Uterus (tissue), 3 donors: ENCODE measurements at regions not wholly inside any gene's neighbourhood (a gene's known extent, or its start where the extent isn't known, plus 50 kb on each side); places are given as distances from the start of the nearest gene placed in this dataset.

Source experiments
- DNase-seq, 2 donors: peaks; one replicate each; pipeline ENCODE4 v3.0.0-alpha.2; 2019 to 2020
- H3K27ac ChIP-seq, 2 donors: fragments of 200-600 bp; sonication (generic); 1 replicate in 1 of 2; 2 replicates in 1 of 2; pipeline ENCODE4 v1.5.1; 2016 to 2018
- H3K27me3 ChIP-seq, 2 donors: fragments of 200-600 bp; sonication (generic); one replicate each; pipeline ENCODE4 v1.5.1; 2018 to 2019; ENCODE audit warnings: control low read depth in 1 of 2
- H3K36me3 ChIP-seq, 2 donors: fragments of 200-600 bp; sonication (generic); one replicate each; pipeline ENCODE4 v1.5.1; 2019; ENCODE audit warnings: control low read depth in 1 of 2
- H3K4me1 ChIP-seq, 2 donors: fragments of 200-600 bp; sonication (generic); one replicate each; pipeline ENCODE4 v1.5.1; 2018 to 2019; ENCODE audit warnings: control low read depth in 1 of 2
- H3K4me3 ChIP-seq, 2 donors: fragments of 200-600 bp; sonication (generic); 1 replicate in 1 of 2; 2 replicates in 1 of 2; pipeline ENCODE4 v1.5.1; 2018 to 2019; ENCODE audit warnings: mild to moderate bottlenecking in 1 of 2
- H3K9me3 ChIP-seq, 2 donors: fragments of 200-600 bp; sonication (generic); one replicate each; pipeline ENCODE4 v1.5.1; 2019; ENCODE audit warnings: control low read depth in 1 of 2
- CTCF ChIP-seq, 4 experiments: fragments of 200-600 bp in 2 of 4; fragments of 450-650 bp in 2 of 4; sonication (generic) in 2 of 4; IDR thresholded peaks; one replicate each; pipeline ENCODE4 v1.5.1; 2016 to 2019; ENCODE audit warnings: antibody characterized with exemption in 4 of 4, mild to moderate bottlenecking in 2 of 4, moderate library complexity in 1 of 4
- POLR2A ChIP-seq, 2 donors: fragments of 450-650 bp; IDR thresholded peaks; one replicate each; pipeline ENCODE4 v1.6.1; 2016; ENCODE audit warnings: antibody characterized with exemption in 2 of 2, mild to moderate bottlenecking in 1 of 2, moderate library complexity in 1 of 2
- intact Hi-C: fragments of 100-400 bp; cut with DNase I; formaldehyde crosslinking; loops from one replicate; pipeline ENCODE4 v1.15.1; 2023; ENCODE audit warnings: low total_unique reads
- donor health status: DM: yes; HTN: yes; CAD: no.

GRCh38 chr21:23292292-23292691, 2294.1 kb downstream of the NCAM2 start:
- intact Hi-C loops: no loop called here
- DNase-seq: no peak
- H3K27ac ChIP-seq: no peak overlapping the region
- no peak for TF ChIP-seq POLR2A (IDR thresholded peaks at IDR 0.05)
- no peak for TF ChIP-seq CTCF (IDR thresholded peaks at IDR 0.05)
- no peaks in the 10 kb centered on the region for H3K9me3 ChIP-seq
- H3K4me1 ChIP-seq: no peaks in the 10 kb centered on the region
- H3K4me3 ChIP-seq: no peak overlapping the region
- H3K36me3 ChIP-seq: no peaks in the 10 kb centered on the region
- H3K27me3 ChIP-seq: no peaks in the 10 kb centered on the region

GRCh38 chr21:23281917-23282316, 2283.7 kb downstream of the NCAM2 start:
- H3K36me3 ChIP-seq: no peaks in the 10 kb centered on the region
- TF ChIP-seq POLR2A (IDR thresholded peaks at IDR 0.05) (no peak), CTCF (IDR thresholded peaks at IDR 0.05) (no peak)
- DNase-seq: no peak
- no peak overlapping the region for H3K4me3 ChIP-seq
- no peaks in the 10 kb centered on the region for H3K4me1 ChIP-seq
- H3K9me3 ChIP-seq: no peaks in the 10 kb centered on the region
- intact Hi-C loops: no loop called here
- no peaks in the 10 kb centered on the region for H3K27me3 ChIP-seq
- no peak overlapping the region for H3K27ac ChIP-seq

- Histone ChIP-seq H3K4me3 (no peak overlapping the region), H3K27me3 (no peaks in the 10 kb centered on the region), H3K9me3 (no peaks in the 10 kb centered on the region), H3K27ac (no peak overlapping the region), H3K4me1 (no peaks in the 10 kb centered on the region), H3K36me3 (no peaks in the 10 kb centered on the region)
- intact Hi-C loops: no loop called here
- no peak for TF ChIP-seq POLR2A (IDR thresholded peaks at IDR 0.05)
- no peak for DNase-seq
Measured at GRCh38 chr21:23249760-23250159, 2251.6 kb downstream of the NCAM2 start.

GRCh38 chr21:23247334-23247733, 2249.1 kb downstream of the NCAM2 start:
- H3K36me3 ChIP-seq: no peaks in the 10 kb centered on the region
- no peaks in the 10 kb centered on the region for H3K27me3 ChIP-seq
- no peak for DNase-seq
- no peaks in the 10 kb centered on the region for H3K9me3 ChIP-seq
- no peaks in the 10 kb centered on the region for H3K4me1 ChIP-seq
- H3K27ac ChIP-seq: no peak overlapping the region
- TF ChIP-seq CTCF (IDR thresholded peaks at IDR 0.05) (no peak), POLR2A (IDR thresholded peaks at IDR 0.05) (no peak)
- intact Hi-C loops: no loop called here
- H3K4me3 ChIP-seq: no peak overlapping the region

- intact Hi-C loops: no loop called here
- Histone ChIP-seq H3K27me3 (no peaks in the 10 kb centered on the region), H3K9me3 (no peaks in the 10 kb centered on the region), H3K27ac (no peak overlapping the region), H3K4me3 (no peak overlapping the region), H3K4me1 (no peaks in the 10 kb centered on the region), H3K36me3 (no peaks in the 10 kb centered on the region)
- TF ChIP-seq POLR2A (IDR thresholded peaks at IDR 0.05) (no peak), CTCF (IDR thresholded peaks at IDR 0.05) (no peak)
- no peak for DNase-seq
Measured at GRCh38 chr21:23245255-23245654, 2247.0 kb downstream of the NCAM2 start.

- intact Hi-C loops: no loop called here
- DNase-seq: no peak
- no peaks in the 10 kb centered on the region for H3K36me3 ChIP-seq
- no peaks in the 10 kb centered on the region for H3K4me1 ChIP-seq
- H3K4me3 ChIP-seq: no peak overlapping the region
- H3K27ac ChIP-seq: no peak overlapping the region
- no peak for TF ChIP-seq POLR2A (IDR thresholded peaks at IDR 0.05)
- no peak for TF ChIP-seq CTCF (IDR thresholded peaks at IDR 0.05)
- no peaks in the 10 kb centered on the region for H3K9me3 ChIP-seq
- no peaks in the 10 kb centered on the region for H3K27me3 ChIP-seq
Measured at GRCh38 chr21:23223882-23224281, 2225.7 kb downstream of the NCAM2 start.
